K562 (cell line): ENCODE measurements at regions not wholly inside any gene's neighbourhood (a gene's known extent, or its start where the extent isn't known, plus 50 kb on each side); places are given as distances from the start of the nearest gene placed in this dataset.
A peak's percentile ranks its signal among the peaks of the same experiment; 100 is the strongest.

Source experiments
- ARID1B ChIP-seq: fragments of 450-650 bp; IDR thresholded peaks from 2 replicates; pipeline ENCODE4 v1.6.1; 2016; ENCODE audit warnings: antibody characterized with exemption, mild to moderate bottlenecking, inconsistent platforms
- BCL6 ChIP-seq: fragments of 250-450 bp; sonication (Bioruptor Pico); IDR thresholded peaks from 2 replicates; pipeline ENCODE4 v1.4.0; 2020
- BCOR ChIP-seq: fragments of 450-650 bp; IDR thresholded peaks from 2 replicates; pipeline ENCODE4 v1.6.1; 2016
- CBFA2T2 ChIP-seq: fragments of 450-650 bp; conservative IDR thresholded peaks from 2 replicates; pipeline ENCODE4 v1.6.1; 2017; ENCODE audit warnings: mild to moderate bottlenecking
- EP300 ChIP-seq: IDR thresholded peaks from 2 replicates; pipeline ENCODE4 v1.6.1; 2012; ENCODE audit warnings: low read length, improper control_type of control experiment
- HDAC2 ChIP-seq: fragments of 450-650 bp; IDR thresholded peaks from 2 replicates; pipeline ENCODE4 v1.6.1; 2016; ENCODE audit warnings: mild to moderate bottlenecking
- KDM1A ChIP-seq, 2 experiments: fragments of 450-650 bp; IDR thresholded peaks; 2 replicates each; pipeline ENCODE4 v1.6.1; 2016; ENCODE audit warnings: mild to moderate bottlenecking in 2 of 2
- KLF16 ChIP-seq: IDR thresholded peaks from 2 replicates; pipeline ENCODE4 v1.6.1; 2016; ENCODE audit warnings: antibody characterized with exemption
- MEIS2 ChIP-seq: fragments of 450-650 bp; IDR thresholded peaks from 2 replicates; pipeline ENCODE4 v1.6.1; 2014; ENCODE audit warnings: mild to moderate bottlenecking; ENCODE audit not compliant: partially characterized antibody
- RCOR1 ChIP-seq, 2 experiments: IDR thresholded peaks; 2 replicates each; pipeline ENCODE4 v1.6.1; 2012; ENCODE audit warnings: low read depth in 2 of 2, low read length in 2 of 2, borderline replicate concordance in 1 of 2, improper control_type of control experiment in 1 of 2
- TAL1 ChIP-seq: fragments of 450-650 bp; IDR thresholded peaks from 2 replicates; pipeline ENCODE4 v1.6.1; 2016; ENCODE audit warnings: mild to moderate bottlenecking
- TBP ChIP-seq: optimal IDR thresholded peaks from 2 replicates; pipeline ENCODE3; 2011; ENCODE audit warnings: low read depth, low read length, improper control_type of control experiment
- TF ChIP-seq, protein P1 (sequence below), 2 experiments: IDR thresholded peaks in 1 of 2; conservative IDR thresholded peaks in 1 of 2; 2 replicates each; pipeline ENCODE4 v1.6.1; 2016; ENCODE audit warnings: low read depth in 2 of 2, mild to moderate bottlenecking in 1 of 2, missing compliant biosample characterization in 1 of 2, missing genetic modification characterization in 1 of 2, moderate library complexity in 1 of 2

DNA sequence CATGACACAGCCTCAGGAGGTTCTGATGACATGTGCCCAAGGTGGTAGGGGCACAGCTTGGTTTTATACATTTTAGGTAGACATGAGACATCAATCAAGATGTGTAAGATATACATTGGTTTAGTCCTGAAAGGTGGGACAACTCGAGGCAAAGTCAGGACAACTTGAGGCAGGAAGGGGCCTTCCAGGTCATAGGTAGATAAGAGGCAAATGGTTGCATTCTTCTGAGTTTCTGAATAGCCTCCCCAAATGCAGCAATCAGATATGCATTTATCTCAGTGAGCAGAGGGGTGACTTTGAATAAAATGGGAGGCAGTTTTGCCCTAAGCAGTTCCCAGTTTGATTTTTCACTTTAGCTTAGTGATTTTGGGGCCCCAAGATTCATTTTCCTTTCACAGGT, 91.6 kb downstream of the CHCHD4 start (continued):
- TF ChIP-seq ARID1B = peak; percentile 87
- TF ChIP-seq BCOR = no peak
- TF ChIP-seq TAL1 = peak; percentile 83
- peak; percentile 49 for TF ChIP-seq CBFA2T2
- TF ChIP-seq RCOR1 (IDR thresholded peaks at IDR 0.05; ENCODE audit: borderline replicate concordance in 1 of 2, low read depth in 2 of 2, low read length in 2 of 2) = peak in 1 of 2 experiments; percentile 80; a peak in 2 of 4 replicates
- TF ChIP-seq, protein P1, sequence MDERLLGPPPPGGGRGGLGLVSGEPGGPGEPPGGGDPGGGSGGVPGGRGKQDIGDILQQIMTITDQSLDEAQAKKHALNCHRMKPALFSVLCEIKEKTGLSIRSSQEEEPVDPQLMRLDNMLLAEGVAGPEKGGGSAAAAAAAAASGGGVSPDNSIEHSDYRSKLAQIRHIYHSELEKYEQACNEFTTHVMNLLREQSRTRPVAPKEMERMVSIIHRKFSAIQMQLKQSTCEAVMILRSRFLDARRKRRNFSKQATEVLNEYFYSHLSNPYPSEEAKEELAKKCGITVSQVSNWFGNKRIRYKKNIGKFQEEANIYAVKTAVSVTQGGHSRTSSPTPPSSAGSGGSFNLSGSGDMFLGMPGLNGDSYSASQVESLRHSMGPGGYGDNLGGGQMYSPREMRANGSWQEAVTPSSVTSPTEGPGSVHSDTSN (CRISPR knock-in tag; IDR thresholded peaks at IDR 0.05; ENCODE audit: low read depth) = no peak
- TF ChIP-seq, protein P1 (tag; conservative IDR thresholded peaks at IDR 0.05; ENCODE audit: low read depth) = 0 out of 2 replicates have a peak, but pooled peaks have one; percentile 12
- 0 out of 2 replicates have a peak, but pooled peaks have one; percentile 30 for TF ChIP-seq KLF16
- TF ChIP-seq HDAC2 = peak; percentile 51; the same call in 1 of the 2 replicates
- TF ChIP-seq MEIS2 = peak; percentile 62
- peak; percentile 45 to 48; a peak in 2 of 4 replicates for TF ChIP-seq KDM1A (IDR thresholded peaks at IDR 0.05)
- no peak for TF ChIP-seq BCL6 (CRISPR knock-in tag)
- no peak for TF ChIP-seq TBP
- peak; percentile 83 for TF ChIP-seq EP300
